ENCODE measurements at regions not wholly inside any gene's neighbourhood (a gene's known extent, or its start where the extent isn't known, plus 50 kb on each side); places are given as distances from the start of the nearest gene placed in this dataset.

GRCh38 chr13:77991003-77991402 lies 72.4 kb upstream of the EDNRB start:
- no peak for ATAC-seq
- Histone ChIP-seq H3K4me3 (no peak overlapping the region), H3K27ac (no peak overlapping the region), H3K9me3 (no peaks in the 10 kb centered on the region), H3K36me3 (replicated peaks in 1 of 2; ENCODE audit: insufficient read depth in 1 of 2, low read depth in 2 of 2) (no peaks in the 10 kb centered on the region), H3K27me3 (no peaks in the 10 kb centered on the region), H3K4me1 (no peaks in the 10 kb centered on the region)
- WGBS, 2 donors, result 30 to 42% methylated on average over 4 of the region's 4 CpGs
- TF ChIP-seq POLR2A (IDR thresholded peaks at IDR 0.05) (no peak), CTCF (IDR thresholded peaks at IDR 0.05) (no peak)
- intact Hi-C loops (cut with DNase I), result no loop called here
- no peak for DNase-seq

GRCh38 chr13:77989281-77989680 lies 70.7 kb upstream of the EDNRB start:
- Histone ChIP-seq H3K4me3 (no peak overlapping the region), H3K27ac (no peak overlapping the region), H3K4me1 (no peaks in the 10 kb centered on the region), H3K27me3 (no peaks in the 10 kb centered on the region), H3K9me3 (no peaks in the 10 kb centered on the region), H3K36me3 (replicated peaks in 1 of 2; ENCODE audit: insufficient read depth in 1 of 2, low read depth in 2 of 2) (no peaks in the 10 kb centered on the region)
- DNase-seq, result no peak
- no peak for ATAC-seq
- 44 to 55% methylated on average over 2 of the region's 2 CpGs for WGBS, 2 donors
- intact Hi-C loops (cut with DNase I), result no loop called here
- TF ChIP-seq POLR2A (IDR thresholded peaks at IDR 0.05), result no peak
- TF ChIP-seq CTCF (IDR thresholded peaks at IDR 0.05), result no peak

- H3K27ac ChIP-seq, result no peak overlapping the region
- H3K36me3 ChIP-seq (replicated peaks in 1 of 2; ENCODE audit: insufficient read depth in 1 of 2, low read depth in 2 of 2), result no peaks in the 10 kb centered on the region
- no peaks in the 10 kb centered on the region for H3K4me1 ChIP-seq
- 48 to 60% methylated on average over 2 of the region's 2 CpGs for WGBS, 2 donors
- DNase-seq, result no peak
- intact Hi-C loops (cut with DNase I), result no loop called here
- no peaks in the 10 kb centered on the region for H3K9me3 ChIP-seq
- TF ChIP-seq POLR2A (IDR thresholded peaks at IDR 0.05) (no peak), CTCF (IDR thresholded peaks at IDR 0.05) (no peak)
- H3K27me3 ChIP-seq, result no peaks in the 10 kb centered on the region
- peak; percentile 30 for ATAC-seq
- no peak overlapping the region for H3K4me3 ChIP-seq
Observed at GRCh38 chr13:77988355-77988754, 69.7 kb upstream of the EDNRB start.

- Histone ChIP-seq H3K9me3 (no peaks in the 10 kb centered on the region), H3K27me3 (no peaks in the 10 kb centered on the region), H3K4me3 (no peak overlapping the region), H3K36me3 (replicated peaks in 1 of 2; ENCODE audit: insufficient read depth in 1 of 2, low read depth in 2 of 2) (no peaks in the 10 kb centered on the region), H3K27ac (no peak overlapping the region), H3K4me1 (no peaks in the 10 kb centered on the region)
- intact Hi-C loops (cut with DNase I), result no loop called here
- no peak for DNase-seq
- TF ChIP-seq CTCF (IDR thresholded peaks at IDR 0.05), result no peak
- TF ChIP-seq POLR2A (IDR thresholded peaks at IDR 0.05), result no peak
- ATAC-seq, result no peak
- 64 to 77% methylated on average over 2 to 5 of the region's 5 CpGs for WGBS, 2 donors
Observed at GRCh38 chr13:77986713-77987112, 68.1 kb upstream of the EDNRB start.

- 30 to 38% methylated on average over 3 of the region's 3 CpGs for WGBS, 2 donors
- H3K4me3 ChIP-seq, result no peak overlapping the region
- H3K27me3 ChIP-seq, result no peaks in the 10 kb centered on the region
- no peak overlapping the region for H3K27ac ChIP-seq
- no peaks in the 10 kb centered on the region for H3K9me3 ChIP-seq
- peak; percentile 65 for ATAC-seq
- TF ChIP-seq CTCF (IDR thresholded peaks at IDR 0.05), result no peak
- TF ChIP-seq POLR2A (IDR thresholded peaks at IDR 0.05), result no peak
- no peaks in the 10 kb centered on the region for H3K36me3 ChIP-seq (replicated peaks in 1 of 2; ENCODE audit: insufficient read depth in 1 of 2, low read depth in 2 of 2)
- no peak for DNase-seq
- no peaks in the 10 kb centered on the region for H3K4me1 ChIP-seq
- intact Hi-C loops (cut with DNase I), result no loop called here
Observed at GRCh38 chr13:77985866-77986636, 67.4 kb upstream of the EDNRB start.

Measured in body of pancreas (tissue), 4 donors.